K562 (cell line): ENCODE measurements at regions not wholly inside any gene's neighbourhood (a gene's known extent, or its start where the extent isn't known, plus 50 kb on each side); places are given as distances from the start of the nearest gene placed in this dataset.

Experiments used
- CTCF ChIP-seq, 3 experiments: IDR thresholded peaks in 2 of 3; conservative IDR thresholded peaks in 1 of 3; 2 replicates each; pipeline ENCODE4 v1.5.1; 2011 to 2012; ENCODE audit warnings: low read length in 3 of 3, mild to moderate bottlenecking in 3 of 3, control low read depth in 2 of 3, improper control_type of control experiment in 1 of 3, inconsistent platforms in 1 of 3, low read depth in 1 of 3, mixed read lengths in 1 of 3, moderate library complexity in 1 of 3; ENCODE audit not compliant: insufficient read depth in 2 of 3
- ESRRA ChIP-seq: fragments of 450-650 bp; IDR thresholded peaks from 2 replicates; pipeline ENCODE4 v1.6.1; 2014; ENCODE audit warnings: low read depth, mild to moderate bottlenecking, moderate library complexity, borderline replicate concordance
- GTF2F1 ChIP-seq: IDR thresholded peaks from 2 replicates; pipeline ENCODE4 v1.6.1; 2011; ENCODE audit warnings: low read depth, low read length, improper control_type of control experiment
- IRF2 ChIP-seq: sonication (generic); formaldehyde crosslinking; IDR thresholded peaks from 2 replicates; pipeline ENCODE4 v1.8.1; 2022; ENCODE audit warnings: mild to moderate bottlenecking, missing genetic modification reagents
- NFYB ChIP-seq: IDR thresholded peaks from 2 replicates; pipeline ENCODE4 v1.6.1; 2011; ENCODE audit warnings: mild to moderate bottlenecking, moderate library complexity; ENCODE audit not compliant: insufficient read length; ENCODE audit errors: extremely low read depth
- POLR2A ChIP-seq: fragments of 450-650 bp; conservative IDR thresholded peaks from 2 replicates; pipeline ENCODE4 v1.6.1; 2016
- RREB1 ChIP-seq: fragments of 250-450 bp; sonication (Bioruptor Pico); IDR thresholded peaks from 2 replicates; pipeline ENCODE4 v1.4.0; 2020
- TF ChIP-seq, protein P1 (sequence below): sonication (generic); formaldehyde crosslinking; IDR thresholded peaks from 2 replicates; pipeline ENCODE4 v1.8.0; 2023; ENCODE audit warnings: missing genetic modification reagents, mild to moderate bottlenecking, borderline replicate concordance

DNA sequence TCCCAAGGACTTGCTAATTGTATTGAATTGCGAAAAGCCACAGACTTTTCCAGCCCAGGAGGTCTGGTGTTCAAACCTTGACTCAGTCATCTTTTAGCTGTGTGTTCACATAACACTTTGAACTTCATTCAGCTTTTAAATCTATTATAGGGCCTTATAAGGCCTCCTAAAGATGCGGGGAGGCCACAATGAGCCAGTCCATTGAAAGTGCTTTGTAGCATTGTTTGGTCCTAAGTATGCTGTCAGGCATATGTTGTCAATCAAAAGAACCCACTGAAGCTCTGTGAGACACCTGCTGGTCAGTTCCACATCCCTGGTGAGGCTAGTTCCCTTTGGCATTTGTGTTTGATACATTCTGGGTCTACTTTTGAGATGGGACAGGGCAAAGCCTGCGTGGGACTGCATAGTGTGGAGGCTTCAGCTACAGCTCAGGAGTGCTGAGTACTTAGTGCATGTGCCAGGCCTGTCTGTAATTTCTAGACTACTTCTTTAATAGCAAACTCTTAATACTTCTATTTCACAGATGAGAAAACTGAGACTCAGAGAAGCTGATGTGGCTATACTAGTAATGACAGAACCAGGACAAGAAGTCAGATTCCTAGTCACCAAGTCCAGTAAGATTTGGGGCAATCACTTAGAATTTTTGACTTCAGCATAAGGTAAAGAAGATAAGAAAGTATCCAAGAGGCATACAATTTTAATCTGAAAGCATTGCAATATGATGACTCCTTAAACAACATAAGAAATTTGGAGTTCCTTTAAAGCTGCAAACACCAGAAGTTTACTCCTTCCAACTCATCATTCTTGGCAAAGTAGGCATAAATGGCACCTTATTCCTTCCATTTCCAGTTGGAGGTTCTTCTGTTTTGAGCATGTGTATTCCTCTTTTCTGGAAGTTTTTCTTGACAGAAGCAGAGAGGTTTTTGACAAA, 213.0 kb downstream of the PDCD6IP start:
- TF ChIP-seq IRF2 (CRISPR knock-in tag) (no peak), RREB1 (CRISPR knock-in tag) (no peak), GTF2F1 (no peak), CTCF (IDR thresholded peaks at IDR 0.05 in 2 of 3, conservative IDR thresholded peaks at IDR 0.05 in 1 of 3; ENCODE audit: insufficient read depth in 2 of 3, low read depth in 1 of 3, low read length in 3 of 3) (peak; percentile 60 to 62 (median 61)), NFYB (no peak), POLR2A (no peak), ESRRA (no peak)
- TF ChIP-seq, protein P1, sequence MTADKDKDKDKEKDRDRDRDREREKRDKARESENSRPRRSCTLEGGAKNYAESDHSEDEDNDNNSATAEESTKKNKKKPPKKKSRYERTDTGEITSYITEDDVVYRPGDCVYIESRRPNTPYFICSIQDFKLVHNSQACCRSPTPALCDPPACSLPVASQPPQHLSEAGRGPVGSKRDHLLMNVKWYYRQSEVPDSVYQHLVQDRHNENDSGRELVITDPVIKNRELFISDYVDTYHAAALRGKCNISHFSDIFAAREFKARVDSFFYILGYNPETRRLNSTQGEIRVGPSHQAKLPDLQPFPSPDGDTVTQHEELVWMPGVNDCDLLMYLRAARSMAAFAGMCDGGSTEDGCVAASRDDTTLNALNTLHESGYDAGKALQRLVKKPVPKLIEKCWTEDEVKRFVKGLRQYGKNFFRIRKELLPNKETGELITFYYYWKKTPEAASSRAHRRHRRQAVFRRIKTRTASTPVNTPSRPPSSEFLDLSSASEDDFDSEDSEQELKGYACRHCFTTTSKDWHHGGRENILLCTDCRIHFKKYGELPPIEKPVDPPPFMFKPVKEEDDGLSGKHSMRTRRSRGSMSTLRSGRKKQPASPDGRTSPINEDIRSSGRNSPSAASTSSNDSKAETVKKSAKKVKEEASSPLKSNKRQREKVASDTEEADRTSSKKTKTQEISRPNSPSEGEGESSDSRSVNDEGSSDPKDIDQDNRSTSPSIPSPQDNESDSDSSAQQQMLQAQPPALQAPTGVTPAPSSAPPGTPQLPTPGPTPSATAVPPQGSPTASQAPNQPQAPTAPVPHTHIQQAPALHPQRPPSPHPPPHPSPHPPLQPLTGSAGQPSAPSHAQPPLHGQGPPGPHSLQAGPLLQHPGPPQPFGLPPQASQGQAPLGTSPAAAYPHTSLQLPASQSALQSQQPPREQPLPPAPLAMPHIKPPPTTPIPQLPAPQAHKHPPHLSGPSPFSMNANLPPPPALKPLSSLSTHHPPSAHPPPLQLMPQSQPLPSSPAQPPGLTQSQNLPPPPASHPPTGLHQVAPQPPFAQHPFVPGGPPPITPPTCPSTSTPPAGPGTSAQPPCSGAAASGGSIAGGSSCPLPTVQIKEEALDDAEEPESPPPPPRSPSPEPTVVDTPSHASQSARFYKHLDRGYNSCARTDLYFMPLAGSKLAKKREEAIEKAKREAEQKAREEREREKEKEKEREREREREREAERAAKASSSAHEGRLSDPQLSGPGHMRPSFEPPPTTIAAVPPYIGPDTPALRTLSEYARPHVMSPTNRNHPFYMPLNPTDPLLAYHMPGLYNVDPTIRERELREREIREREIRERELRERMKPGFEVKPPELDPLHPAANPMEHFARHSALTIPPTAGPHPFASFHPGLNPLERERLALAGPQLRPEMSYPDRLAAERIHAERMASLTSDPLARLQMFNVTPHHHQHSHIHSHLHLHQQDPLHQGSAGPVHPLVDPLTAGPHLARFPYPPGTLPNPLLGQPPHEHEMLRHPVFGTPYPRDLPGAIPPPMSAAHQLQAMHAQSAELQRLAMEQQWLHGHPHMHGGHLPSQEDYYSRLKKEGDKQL = no peak
